PC-3 (cell line): ENCODE measurements at regions not wholly inside any gene's neighbourhood (a gene's known extent, or its start where the extent isn't known, plus 50 kb on each side); places are given as distances from the start of the nearest gene placed in this dataset.

ENCODE experiments used
- EZH2 ChIP-seq: fragments of 300-600 bp; sonication (generic); IDR thresholded peaks from one replicate; pipeline ENCODE4 v1.6.1; 2017; ENCODE audit warnings: antibody characterized with exemption, mild to moderate bottlenecking, low read length; ENCODE audit not compliant: unreplicated experiment
- TF ChIP-seq, protein P1 (sequence below): fragments of 300-600 bp; sonication (generic); conservative IDR thresholded peaks from 2 replicates; pipeline ENCODE4 v1.5.1; 2017; ENCODE audit warnings: antibody characterized with exemption, low read depth, mild to moderate bottlenecking, low read length

DNA sequence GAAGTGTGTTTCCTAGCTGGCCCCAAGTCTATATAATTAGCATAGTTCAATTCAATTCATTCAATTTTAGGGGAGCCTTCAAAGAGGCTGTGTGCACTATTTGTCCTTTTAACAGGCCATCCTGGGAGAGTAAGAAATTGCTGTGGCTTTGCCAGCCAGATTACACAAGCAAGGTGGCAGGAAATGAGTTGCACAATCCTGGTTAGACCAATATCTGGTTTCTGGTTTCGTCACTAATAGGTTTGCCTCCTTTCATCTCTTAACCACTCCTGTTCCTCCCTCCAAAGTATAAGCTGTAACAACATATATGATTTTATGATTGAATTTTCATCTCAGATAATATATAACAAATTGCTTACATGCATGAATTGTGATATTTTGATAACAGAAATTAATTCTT is 84.1 kb upstream of the NEGR1 start:
- TF ChIP-seq, protein P1, sequence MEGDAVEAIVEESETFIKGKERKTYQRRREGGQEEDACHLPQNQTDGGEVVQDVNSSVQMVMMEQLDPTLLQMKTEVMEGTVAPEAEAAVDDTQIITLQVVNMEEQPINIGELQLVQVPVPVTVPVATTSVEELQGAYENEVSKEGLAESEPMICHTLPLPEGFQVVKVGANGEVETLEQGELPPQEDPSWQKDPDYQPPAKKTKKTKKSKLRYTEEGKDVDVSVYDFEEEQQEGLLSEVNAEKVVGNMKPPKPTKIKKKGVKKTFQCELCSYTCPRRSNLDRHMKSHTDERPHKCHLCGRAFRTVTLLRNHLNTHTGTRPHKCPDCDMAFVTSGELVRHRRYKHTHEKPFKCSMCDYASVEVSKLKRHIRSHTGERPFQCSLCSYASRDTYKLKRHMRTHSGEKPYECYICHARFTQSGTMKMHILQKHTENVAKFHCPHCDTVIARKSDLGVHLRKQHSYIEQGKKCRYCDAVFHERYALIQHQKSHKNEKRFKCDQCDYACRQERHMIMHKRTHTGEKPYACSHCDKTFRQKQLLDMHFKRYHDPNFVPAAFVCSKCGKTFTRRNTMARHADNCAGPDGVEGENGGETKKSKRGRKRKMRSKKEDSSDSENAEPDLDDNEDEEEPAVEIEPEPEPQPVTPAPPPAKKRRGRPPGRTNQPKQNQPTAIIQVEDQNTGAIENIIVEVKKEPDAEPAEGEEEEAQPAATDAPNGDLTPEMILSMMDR = no peak
- TF ChIP-seq EZH2 = no peak
